GM12872 (cell line): ENCODE measurements at regions not wholly inside any gene's neighbourhood (a gene's known extent, or its start where the extent isn't known, plus 50 kb on each side); places are given as distances from the start of the nearest gene placed in this dataset.

Experiments
- TF ChIP-seq, protein P1 (sequence below): IDR thresholded peaks from 3 replicates; pipeline ENCODE4 v1.5.1; 2011; ENCODE audit warnings: low read depth, mild to moderate bottlenecking, low read length, moderate library complexity; ENCODE audit not compliant: insufficient read depth

- TF ChIP-seq, protein P1, sequence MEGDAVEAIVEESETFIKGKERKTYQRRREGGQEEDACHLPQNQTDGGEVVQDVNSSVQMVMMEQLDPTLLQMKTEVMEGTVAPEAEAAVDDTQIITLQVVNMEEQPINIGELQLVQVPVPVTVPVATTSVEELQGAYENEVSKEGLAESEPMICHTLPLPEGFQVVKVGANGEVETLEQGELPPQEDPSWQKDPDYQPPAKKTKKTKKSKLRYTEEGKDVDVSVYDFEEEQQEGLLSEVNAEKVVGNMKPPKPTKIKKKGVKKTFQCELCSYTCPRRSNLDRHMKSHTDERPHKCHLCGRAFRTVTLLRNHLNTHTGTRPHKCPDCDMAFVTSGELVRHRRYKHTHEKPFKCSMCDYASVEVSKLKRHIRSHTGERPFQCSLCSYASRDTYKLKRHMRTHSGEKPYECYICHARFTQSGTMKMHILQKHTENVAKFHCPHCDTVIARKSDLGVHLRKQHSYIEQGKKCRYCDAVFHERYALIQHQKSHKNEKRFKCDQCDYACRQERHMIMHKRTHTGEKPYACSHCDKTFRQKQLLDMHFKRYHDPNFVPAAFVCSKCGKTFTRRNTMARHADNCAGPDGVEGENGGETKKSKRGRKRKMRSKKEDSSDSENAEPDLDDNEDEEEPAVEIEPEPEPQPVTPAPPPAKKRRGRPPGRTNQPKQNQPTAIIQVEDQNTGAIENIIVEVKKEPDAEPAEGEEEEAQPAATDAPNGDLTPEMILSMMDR, result no peak
Measured at GRCh38 chr13:37277007-37277406, 171.5 kb upstream of the CSNK1A1L start.

DNA sequence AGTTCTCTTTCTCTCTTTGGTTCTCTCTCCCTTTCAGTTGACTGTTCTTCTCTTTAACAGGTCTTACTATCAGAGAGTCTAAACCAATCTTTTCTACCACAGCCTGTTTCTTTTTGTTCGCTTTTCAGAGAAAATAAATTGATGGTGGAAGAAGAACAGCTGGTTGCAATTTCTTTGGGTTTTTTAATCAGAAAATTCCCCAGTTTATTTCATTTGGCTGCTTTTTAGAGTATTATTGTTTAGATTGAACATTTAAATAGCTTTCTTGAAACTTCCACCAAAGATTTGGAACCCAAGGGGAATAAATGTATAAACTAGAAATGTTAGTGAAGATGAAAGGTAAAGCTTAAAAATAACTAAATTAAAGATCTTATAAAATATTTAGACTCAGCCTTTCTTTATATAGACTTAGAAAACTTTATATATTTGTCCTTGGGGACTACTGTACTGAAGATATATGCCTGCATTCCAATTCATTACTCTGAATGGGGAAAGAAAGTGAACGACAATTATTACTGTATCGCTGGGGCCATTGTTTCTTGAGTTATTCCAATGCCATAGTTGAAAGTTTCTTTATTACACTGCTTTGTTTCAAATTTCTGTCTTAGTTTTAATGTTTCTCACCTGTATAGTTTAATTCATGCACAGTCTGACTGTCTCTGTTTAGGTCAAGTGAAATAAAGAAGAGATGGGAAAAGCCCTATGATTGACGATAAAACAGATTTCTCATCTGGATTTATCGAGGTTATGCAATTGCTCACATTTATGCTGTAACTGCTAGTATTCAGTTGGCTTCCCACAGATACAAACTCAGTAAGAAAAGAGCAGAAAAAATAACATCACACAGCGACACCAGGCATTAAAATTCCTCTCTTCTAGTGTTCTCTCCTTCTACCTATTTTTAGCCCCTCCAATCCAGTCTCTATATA is 169.4 kb upstream of the CSNK1A1L start:
- TF ChIP-seq, protein P1, result no peak

DNA sequence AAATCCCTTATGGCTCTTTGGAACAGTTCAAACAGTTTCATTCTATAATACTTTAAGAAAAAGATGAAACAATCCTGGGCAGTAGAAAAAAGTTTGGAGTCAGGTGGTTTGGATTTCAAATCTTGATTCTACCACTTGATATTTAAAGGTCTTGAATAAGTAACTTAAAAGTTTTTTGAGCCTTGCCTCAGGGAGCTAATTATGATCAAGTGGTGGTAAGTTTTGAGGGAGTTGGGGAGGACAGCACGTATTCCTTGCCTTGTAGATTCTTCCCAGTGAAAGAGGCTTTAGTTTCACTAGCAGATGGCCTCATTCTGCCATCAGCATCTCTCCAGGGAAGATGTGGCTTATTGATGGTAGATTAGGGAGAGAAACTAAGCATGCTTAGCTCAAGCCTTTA is 168.4 kb upstream of the CSNK1A1L start:
- TF ChIP-seq, protein P1, result no peak

- TF ChIP-seq, protein P1, result no peak
Measured at GRCh38 chr13:37270226-37271001, 164.9 kb upstream of the CSNK1A1L start.

DNA sequence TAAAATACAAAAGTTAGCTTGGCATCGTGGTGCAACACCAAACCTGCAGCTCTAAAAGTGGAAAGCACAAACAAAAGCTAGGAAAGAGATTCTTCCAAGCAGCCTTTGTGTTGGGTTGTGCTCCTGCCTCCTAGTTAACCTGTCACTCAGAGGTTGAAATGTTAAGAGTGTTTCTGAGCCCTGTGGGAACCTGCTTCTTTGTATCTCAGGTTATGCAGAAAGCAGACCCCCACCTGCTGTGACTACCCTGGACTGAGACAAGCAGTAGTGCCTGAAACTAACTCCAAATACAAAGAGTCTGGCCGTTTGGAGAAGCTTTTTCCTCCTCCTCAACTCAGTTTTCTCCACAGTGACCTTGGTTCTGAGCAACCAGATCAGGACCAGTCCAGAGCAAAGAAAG is 158.4 kb upstream of the CSNK1A1L start:
- TF ChIP-seq, protein P1, result no peak

GRCh38 chr13:37257706-37258105 is 152.2 kb upstream of the CSNK1A1L start:
- TF ChIP-seq, protein P1, result no peak

DNA sequence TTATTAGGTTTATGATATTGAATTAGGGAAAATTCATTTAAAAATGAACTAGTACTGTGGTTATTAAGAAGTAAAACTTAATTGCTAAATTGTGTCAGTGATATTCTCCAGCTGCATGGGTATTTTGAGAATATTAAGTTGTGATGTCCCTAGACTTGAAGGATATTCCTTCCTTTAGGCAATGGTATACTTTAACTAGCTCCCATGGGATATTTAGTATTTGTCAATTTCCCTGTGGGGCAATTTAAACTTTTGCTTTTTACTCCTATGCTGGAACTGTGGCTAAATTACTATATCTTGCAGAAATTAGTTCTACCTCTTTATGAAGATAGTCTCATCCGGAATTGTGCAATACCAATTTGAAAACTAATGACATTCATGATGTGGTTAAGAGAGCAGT is 151.6 kb upstream of the CSNK1A1L start:
- TF ChIP-seq, protein P1, result no peak
